GM12878 (cell line): ENCODE measurements at regions not wholly inside any gene's neighbourhood (a gene's known extent, or its start where the extent isn't known, plus 50 kb on each side); places are given as distances from the start of the nearest gene placed in this dataset.

Experiments used
- ATAC-seq: fragments of 200-7000 bp; cut with Tn5 transposase; 3 replicates; pipeline ENCODE4 v1.9.1; 2020; ENCODE audit warnings: mild to moderate bottlenecking, moderate library complexity
- BruUV-seq: library from RNA; stranded (reverse); fragments of 400-500 nt; replicated peaks from 2 replicates; lab custom pipeline; 2021; lab: Mats Ljungman, UMichigan
- CTCF ChIA-PET: fragments of 300-600 bp; sonication (Branson Sonifier 250); formaldehyde crosslinking; extraction: SDS; loops from one replicate; lab custom pipeline; 2021; ENCODE audit warnings: inconsistent platforms; lab: Yijun Ruan, JAX
- POLR2A ChIA-PET: fragments of 350-600 bp; formaldehyde crosslinking; extraction: SDS; loops from one replicate; lab custom pipeline; 2021; ENCODE audit warnings: inconsistent platforms; lab: Charles Lee
- RAD21 ChIA-PET: fragments of 300-600 bp; sonication (Branson Sonifier 250); formaldehyde crosslinking; loops from one replicate; lab custom pipeline; 2023; ENCODE audit warnings: antibody characterized with exemption; ENCODE audit not compliant: unreplicated experiment; lab: Charles Lee
- SMC1A ChIA-PET: fragments of 300-600 bp; sonication (Branson Sonifier 250); formaldehyde crosslinking; loops from one replicate; lab custom pipeline; 2023; ENCODE audit not compliant: unreplicated experiment, uncharacterized antibody; lab: Charles Lee
- DNase-seq: peaks from one replicate; pipeline ENCODE4 v3.0.0-alpha.2; 2011; ENCODE audit warnings: low read depth, low spot score
- FAIRE-seq: peaks from 3 replicates; lab custom pipeline; 2011; peaks lifted over from hg19 to GRCh38; lab: Jason Lieb, UNC
- H2AFZ ChIP-seq: 2 replicates; pipeline ENCODE4 v1.6.0; 2011; ENCODE audit warnings: low read depth, low read length, control low read depth; ENCODE audit not compliant: control insufficient read depth
- H3K27ac ChIP-seq: 2 replicates; pipeline ENCODE4 v1.5.1; 2011; ENCODE audit warnings: control low read depth; ENCODE audit not compliant: control insufficient read depth, insufficient read depth
- H3K27me3 ChIP-seq, 2 experiments: replicated peaks in 1 of 2; 2 replicates each; pipeline versions ENCODE4 v1.6.0 to v1.6.1; 2011; ENCODE audit warnings: low read length in 1 of 2; ENCODE audit not compliant: control insufficient read depth in 2 of 2, insufficient read depth in 2 of 2
- H3K36me3 ChIP-seq, 2 experiments: 2 replicates each; pipeline ENCODE4 v1.5.1; 2011; ENCODE audit warnings: low read length in 1 of 2; ENCODE audit not compliant: control insufficient read depth in 2 of 2, insufficient read depth in 2 of 2
- H3K4me1 ChIP-seq: 2 replicates; pipeline ENCODE4 v1.6.1; 2011; ENCODE audit warnings: mild to moderate bottlenecking, low read length, moderate library complexity, mixed read lengths; ENCODE audit not compliant: control insufficient read depth, insufficient read depth
- H3K4me2 ChIP-seq: 2 replicates; pipeline ENCODE4 v1.6.0; 2011; ENCODE audit warnings: control low read depth; ENCODE audit not compliant: control insufficient read depth, insufficient read depth
- H3K4me3 ChIP-seq: fragments of 200-600 bp; sonication (generic); 2 replicates; pipeline ENCODE4 v1.5.1; 2016
- H3K79me2 ChIP-seq: 2 replicates; pipeline ENCODE4 v1.6.0; 2011; ENCODE audit warnings: low read length; ENCODE audit not compliant: control insufficient read depth, insufficient read depth
- H3K9ac ChIP-seq: 2 replicates; pipeline ENCODE4 v1.8.0; 2011; ENCODE audit warnings: low read length, control low read depth, mixed read lengths; ENCODE audit not compliant: control insufficient read depth, insufficient read depth
- H3K9me3 ChIP-seq: replicated peaks from 3 replicates; pipeline ENCODE4 v1.5.1; 2011; ENCODE audit warnings: mild to moderate bottlenecking, low read length; ENCODE audit not compliant: control insufficient read depth, insufficient read depth
- H4K20me1 ChIP-seq: 2 replicates; pipeline ENCODE4 v1.6.0; 2011; ENCODE audit not compliant: control insufficient read depth, insufficient read depth
- ATF7 ChIP-seq: fragments of 450-650 bp; IDR thresholded peaks from 2 replicates; pipeline ENCODE4 v1.6.1; 2016; ENCODE audit warnings: low read depth, mild to moderate bottlenecking
- BRCA1 ChIP-seq: IDR thresholded peaks from 2 replicates; pipeline ENCODE4 v1.6.1; 2011; ENCODE audit warnings: low read depth, low read length, improper control_type of control experiment
- CBFB ChIP-seq: IDR thresholded peaks from 2 replicates; pipeline ENCODE4 v1.6.1; 2016; ENCODE audit warnings: antibody characterized with exemption, low read depth
- CBX3 ChIP-seq: fragments of 200-600 bp; sonication (generic); IDR thresholded peaks from 2 replicates; pipeline ENCODE4 v1.6.1; 2016; ENCODE audit warnings: low read depth, borderline replicate concordance
- CREB1 ChIP-seq: IDR thresholded peaks from 2 replicates; pipeline ENCODE4 v1.6.1; 2012; ENCODE audit warnings: low read depth, mild to moderate bottlenecking, inconsistent platforms
- ESRRA ChIP-seq: IDR thresholded peaks from 2 replicates; pipeline ENCODE4 v1.6.1; 2012; ENCODE audit warnings: mild to moderate bottlenecking, low read length, improper control_type of control experiment
- NFIC ChIP-seq: IDR thresholded peaks from 2 replicates; pipeline ENCODE4 v1.6.1; 2012; ENCODE audit warnings: low read depth, mild to moderate bottlenecking, inconsistent platforms, low read length, moderate library complexity
- ZBTB33 ChIP-seq: fragments of 450-650 bp; IDR thresholded peaks from 2 replicates; pipeline ENCODE4 v1.6.1; 2017; ENCODE audit warnings: mild to moderate bottlenecking
- WGBS: methylation state at CpG from one replicate; pipeline ENCODE4 v1.1.6; 2016; ENCODE audit warnings: low lambda C conversion rate; ENCODE audit not compliant: insufficient replicate concordance, insufficient coverage; ENCODE audit errors: missing lambda C conversion rate; 5-methylcytosine and 5-hydroxymethylcytosine counted together
- in situ Hi-C: fragments of 300-500 bp; cut with MboI; formaldehyde crosslinking; loops from 9 replicates; pipeline ENCODE4 v1.14.3; 2018; ENCODE audit warnings: mixed read lengths
- intact Hi-C: fragments of 100-400 bp; cut with micrococcal nuclease; formaldehyde crosslinking; loops from one replicate; pipeline ENCODE4 v1.14.2; 2022; ENCODE audit not compliant: unreplicated experiment

DNA sequence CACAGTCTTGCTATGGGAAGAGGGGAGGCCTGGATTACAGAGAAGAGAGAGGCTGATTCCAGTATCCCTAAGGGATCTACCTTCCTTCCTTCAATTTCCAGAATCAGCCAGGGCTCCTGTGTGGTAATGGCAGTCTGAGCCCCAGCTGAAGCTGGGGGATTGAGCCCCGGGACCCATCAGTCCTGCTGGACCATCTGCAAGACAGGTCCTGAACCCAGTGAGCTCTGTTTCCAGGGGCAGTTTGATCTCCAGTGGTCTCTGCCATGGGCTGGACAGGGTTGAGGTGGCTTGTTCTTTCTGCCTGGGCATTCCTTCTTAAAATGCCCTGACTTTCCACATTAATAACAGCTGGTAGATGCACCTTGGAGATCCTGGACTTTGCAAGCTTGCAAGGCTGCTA lies 685.2 kb downstream of the TBL1XR1 start (continued):
- TF ChIP-seq CBX3 (no peak), BRCA1 (no peak), ZBTB33 (no peak), ESRRA (no peak), CBFB (no peak), CREB1 (no peak)

DNA sequence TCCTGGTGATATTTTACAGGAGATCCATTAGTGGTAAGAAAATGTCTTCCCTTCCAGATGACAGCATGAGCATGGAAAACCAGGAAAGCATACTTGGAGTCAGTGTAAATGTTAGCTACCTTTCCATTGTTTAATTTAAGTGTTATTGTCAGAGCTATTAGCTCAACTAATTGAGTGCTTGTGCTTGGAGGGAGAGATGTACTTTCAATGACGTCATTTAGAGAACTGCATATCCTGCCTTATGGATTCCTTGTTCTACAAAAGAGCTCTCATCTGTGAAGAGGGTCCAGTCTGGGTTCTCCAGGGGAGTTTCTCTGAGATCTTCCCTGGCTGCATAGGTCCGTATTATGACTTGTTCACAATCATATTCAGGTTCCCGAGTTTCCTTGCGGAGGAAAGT lies 687.2 kb downstream of the TBL1XR1 start:
- H3K4me1 ChIP-seq = no peaks in the 10 kb centered on the region
- H3K27me3 ChIP-seq = no peaks in the 10 kb centered on the region
- in situ Hi-C loops (no loop called here), intact Hi-C loops (no loop called here)
- 20% methylated on average over 4 of the region's 4 CpGs for whole genome bisulfite sequencing
- ChIA-PET RAD21 (no interaction called here), SMC1A (no interaction called here), CTCF (interaction anchor here (1.0 kb wide), 1 partner anchor 154 kb away, joined by 3 read pairs; no protein-coding TSS in a partner anchor), POLR2A (no interaction called here)
- no peaks in the 10 kb centered on the region for H3K79me2 ChIP-seq
- H3K27ac ChIP-seq = no peak overlapping the region
- H3K4me2 ChIP-seq = no peak overlapping the region
- DNase-seq (no peak), FAIRE-seq (no peak), ATAC-seq (no peak)
- peak; percentile 67 for TF ChIP-seq ATF7
- TF ChIP-seq NFIC = no peak
- no TSS peak for BruUV-seq
- H3K9ac ChIP-seq = no peak overlapping the region
- no peaks in the 10 kb centered on the region for H3K36me3 ChIP-seq
- H3K9me3 ChIP-seq = peaks cover 7% of the 10 kb centered on the region
- no peak overlapping the region for H2AFZ ChIP-seq
- no peak overlapping the region for H3K4me3 ChIP-seq
- no peaks in the 10 kb centered on the region for H4K20me1 ChIP-seq
